ENCODE measurements at regions not wholly inside any gene's neighbourhood (a gene's known extent, or its start where the extent isn't known, plus 50 kb on each side); places are given as distances from the start of the nearest gene placed in this dataset.

GRCh38 chr18:37709740-37710139, 144.1 kb upstream of the CELF4 start:
- Histone ChIP-seq H3K9me3 (ENCODE audit: control insufficient read depth in 2 of 2, insufficient read depth in 1 of 2, low read depth in 1 of 2, low read length in 1 of 2) (peaks cover 0 to 3% of the 10 kb centered on the region in 2 donors), H3K36me3 (ENCODE audit: control insufficient read depth in 2 of 2, insufficient read depth in 2 of 2, low read length in 1 of 2) (no peaks in the 10 kb centered on the region), H3K27me3 (ENCODE audit: control insufficient read depth in 1 of 2, insufficient read depth in 2 of 2, low read length in 2 of 2) (no peaks in the 10 kb centered on the region), H3K4me1 (ENCODE audit: control insufficient read depth in 2 of 2, insufficient read depth in 2 of 2, low read length in 1 of 2) (no peaks in the 10 kb centered on the region), H3K27ac (ENCODE audit: low read depth in 2 of 2, low read length in 1 of 2) (no peak overlapping the region), H3K4me3 (ENCODE audit: low read depth in 1 of 2, low read length in 2 of 2) (no peak overlapping the region)
- 76 to 81% methylated on average over 2 of the region's 2 CpGs for WGBS, 2 donors

- no peak overlapping the region for H3K27ac ChIP-seq (ENCODE audit: low read depth in 2 of 2, low read length in 1 of 2)
- no peak overlapping the region for H3K4me3 ChIP-seq (ENCODE audit: low read depth in 1 of 2, low read length in 2 of 2)
- no peaks in the 10 kb centered on the region for H3K4me1 ChIP-seq (ENCODE audit: control insufficient read depth in 2 of 2, insufficient read depth in 2 of 2, low read length in 1 of 2)
- no peaks in the 10 kb centered on the region for H3K27me3 ChIP-seq (ENCODE audit: control insufficient read depth in 1 of 2, insufficient read depth in 2 of 2, low read length in 2 of 2)
- H3K9me3 ChIP-seq (ENCODE audit: control insufficient read depth in 2 of 2, insufficient read depth in 1 of 2, low read depth in 1 of 2, low read length in 1 of 2), result no peaks in the 10 kb centered on the region
- H3K36me3 ChIP-seq (ENCODE audit: control insufficient read depth in 2 of 2, insufficient read depth in 2 of 2, low read length in 1 of 2), result no peaks in the 10 kb centered on the region
- WGBS, 2 donors, result 83% methylated on average over 7 of the region's 7 CpGs
These were observed 139.4 kb upstream of the CELF4 start for GRCh38 chr18:37705016-37705415.

- no peaks in the 10 kb centered on the region for H3K9me3 ChIP-seq (ENCODE audit: control insufficient read depth in 2 of 2, insufficient read depth in 1 of 2, low read depth in 1 of 2, low read length in 1 of 2)
- H3K27me3 ChIP-seq (ENCODE audit: control insufficient read depth in 1 of 2, insufficient read depth in 2 of 2, low read length in 2 of 2), result no peaks in the 10 kb centered on the region
- no peak overlapping the region for H3K4me3 ChIP-seq (ENCODE audit: low read depth in 1 of 2, low read length in 2 of 2)
- WGBS, 2 donors, result 53 to 70% methylated on average over 2 of the region's 2 CpGs
- H3K36me3 ChIP-seq (ENCODE audit: control insufficient read depth in 2 of 2, insufficient read depth in 2 of 2, low read length in 1 of 2), result no peaks in the 10 kb centered on the region
- no peak overlapping the region for H3K27ac ChIP-seq (ENCODE audit: low read depth in 2 of 2, low read length in 1 of 2)
- H3K4me1 ChIP-seq (ENCODE audit: control insufficient read depth in 2 of 2, insufficient read depth in 2 of 2, low read length in 1 of 2), result no peaks in the 10 kb centered on the region
These were observed 137.2 kb upstream of the CELF4 start for GRCh38 chr18:37702841-37703240.

- H3K4me1 ChIP-seq (ENCODE audit: control insufficient read depth in 2 of 2, insufficient read depth in 2 of 2, low read length in 1 of 2), result no peaks in the 10 kb centered on the region
- WGBS, 2 donors, result 25 to 31% methylated on average over 3 of the region's 3 CpGs
- H3K4me3 ChIP-seq (ENCODE audit: low read depth in 1 of 2, low read length in 2 of 2), result no peak overlapping the region
- H3K9me3 ChIP-seq (ENCODE audit: control insufficient read depth in 2 of 2, insufficient read depth in 1 of 2, low read depth in 1 of 2, low read length in 1 of 2), result no peaks in the 10 kb centered on the region
- no peak overlapping the region for H3K27ac ChIP-seq (ENCODE audit: low read depth in 2 of 2, low read length in 1 of 2)
- H3K36me3 ChIP-seq (ENCODE audit: control insufficient read depth in 2 of 2, insufficient read depth in 2 of 2, low read length in 1 of 2), result no peaks in the 10 kb centered on the region
- H3K27me3 ChIP-seq (ENCODE audit: control insufficient read depth in 1 of 2, insufficient read depth in 2 of 2, low read length in 2 of 2), result no peaks in the 10 kb centered on the region
These were observed 136.4 kb upstream of the CELF4 start for GRCh38 chr18:37701967-37702366.

GRCh38 chr18:37698508-37699040, 133.0 kb upstream of the CELF4 start:
- H3K36me3 ChIP-seq (ENCODE audit: control insufficient read depth in 2 of 2, insufficient read depth in 2 of 2, low read length in 1 of 2), result no peaks in the 10 kb centered on the region
- no peak overlapping the region for H3K27ac ChIP-seq (ENCODE audit: low read depth in 2 of 2, low read length in 1 of 2)
- 30 to 53% methylated on average over 3 of the region's 3 CpGs for WGBS, 2 donors
- no peak overlapping the region for H3K4me3 ChIP-seq (ENCODE audit: low read depth in 1 of 2, low read length in 2 of 2)
- H3K9me3 ChIP-seq (ENCODE audit: control insufficient read depth in 2 of 2, insufficient read depth in 1 of 2, low read depth in 1 of 2, low read length in 1 of 2), result no peaks in the 10 kb centered on the region
- H3K4me1 ChIP-seq (ENCODE audit: control insufficient read depth in 2 of 2, insufficient read depth in 2 of 2, low read length in 1 of 2), result no peaks in the 10 kb centered on the region
- H3K27me3 ChIP-seq (ENCODE audit: control insufficient read depth in 1 of 2, insufficient read depth in 2 of 2, low read length in 2 of 2), result no peaks in the 10 kb centered on the region

- Histone ChIP-seq H3K9me3 (ENCODE audit: control insufficient read depth in 2 of 2, insufficient read depth in 1 of 2, low read depth in 1 of 2, low read length in 1 of 2) (no peaks in the 10 kb centered on the region), H3K27ac (ENCODE audit: low read depth in 2 of 2, low read length in 1 of 2) (no peak overlapping the region), H3K4me3 (ENCODE audit: low read depth in 1 of 2, low read length in 2 of 2) (no peak overlapping the region), H3K27me3 (ENCODE audit: control insufficient read depth in 1 of 2, insufficient read depth in 2 of 2, low read length in 2 of 2) (no peaks in the 10 kb centered on the region), H3K36me3 (ENCODE audit: control insufficient read depth in 2 of 2, insufficient read depth in 2 of 2, low read length in 1 of 2) (no peaks in the 10 kb centered on the region), H3K4me1 (ENCODE audit: control insufficient read depth in 2 of 2, insufficient read depth in 2 of 2, low read length in 1 of 2) (no peaks in the 10 kb centered on the region)
- WGBS, 2 donors, result 36 to 38% methylated on average over 4 of the region's 4 CpGs
These were observed 128.9 kb upstream of the CELF4 start for GRCh38 chr18:37694516-37694915.

GRCh38 chr18:37691162-37691561, 125.6 kb upstream of the CELF4 start:
- H3K4me1 ChIP-seq (ENCODE audit: control insufficient read depth in 2 of 2, insufficient read depth in 2 of 2, low read length in 1 of 2), result no peaks in the 10 kb centered on the region
- H3K27me3 ChIP-seq (ENCODE audit: control insufficient read depth in 1 of 2, insufficient read depth in 2 of 2, low read length in 2 of 2), result no peaks in the 10 kb centered on the region
- H3K9me3 ChIP-seq (ENCODE audit: control insufficient read depth in 2 of 2, insufficient read depth in 1 of 2, low read depth in 1 of 2, low read length in 1 of 2), result peaks cover 0 to 3% of the 10 kb centered on the region in 2 donors
- WGBS, 2 donors, result 86 to 87% methylated on average over 1 of the region's 1 CpG
- no peaks in the 10 kb centered on the region for H3K36me3 ChIP-seq (ENCODE audit: control insufficient read depth in 2 of 2, insufficient read depth in 2 of 2, low read length in 1 of 2)
- H3K27ac ChIP-seq (ENCODE audit: low read depth in 2 of 2, low read length in 1 of 2), result no peak overlapping the region
- no peak overlapping the region for H3K4me3 ChIP-seq (ENCODE audit: low read depth in 1 of 2, low read length in 2 of 2)

GRCh38 chr18:37689841-37690240, 124.2 kb upstream of the CELF4 start:
- 92 to 94% methylated on average over 1 of the region's 1 CpG for WGBS, 2 donors
- Histone ChIP-seq H3K9me3 (ENCODE audit: control insufficient read depth in 2 of 2, insufficient read depth in 1 of 2, low read depth in 1 of 2, low read length in 1 of 2) (peaks cover 0 to 3% of the 10 kb centered on the region in 2 donors), H3K4me3 (ENCODE audit: low read depth in 1 of 2, low read length in 2 of 2) (no peak overlapping the region), H3K4me1 (ENCODE audit: control insufficient read depth in 2 of 2, insufficient read depth in 2 of 2, low read length in 1 of 2) (no peaks in the 10 kb centered on the region), H3K36me3 (ENCODE audit: control insufficient read depth in 2 of 2, insufficient read depth in 2 of 2, low read length in 1 of 2) (no peaks in the 10 kb centered on the region), H3K27me3 (ENCODE audit: control insufficient read depth in 1 of 2, insufficient read depth in 2 of 2, low read length in 2 of 2) (no peaks in the 10 kb centered on the region), H3K27ac (ENCODE audit: low read depth in 2 of 2, low read length in 1 of 2) (no peak overlapping the region)

GRCh38 chr18:37684590-37684989, 119.0 kb upstream of the CELF4 start:
- Histone ChIP-seq H3K4me3 (ENCODE audit: low read depth in 1 of 2, low read length in 2 of 2) (no peak overlapping the region), H3K27me3 (ENCODE audit: control insufficient read depth in 1 of 2, insufficient read depth in 2 of 2, low read length in 2 of 2) (no peaks in the 10 kb centered on the region), H3K36me3 (ENCODE audit: control insufficient read depth in 2 of 2, insufficient read depth in 2 of 2, low read length in 1 of 2) (no peaks in the 10 kb centered on the region), H3K9me3 (ENCODE audit: control insufficient read depth in 2 of 2, insufficient read depth in 1 of 2, low read depth in 1 of 2, low read length in 1 of 2) (peaks cover 0 to 3% of the 10 kb centered on the region in 2 donors), H3K4me1 (ENCODE audit: control insufficient read depth in 2 of 2, insufficient read depth in 2 of 2, low read length in 1 of 2) (no peaks in the 10 kb centered on the region), H3K27ac (ENCODE audit: low read depth in 2 of 2, low read length in 1 of 2) (no peak overlapping the region)
- WGBS, 2 donors, result 77 to 85% methylated on average over 3 of the region's 3 CpGs

- 80 to 84% methylated on average over 5 of the region's 5 CpGs for WGBS, 2 donors
- Histone ChIP-seq H3K27me3 (ENCODE audit: control insufficient read depth in 1 of 2, insufficient read depth in 2 of 2, low read length in 2 of 2) (no peaks in the 10 kb centered on the region), H3K27ac (ENCODE audit: low read depth in 2 of 2, low read length in 1 of 2) (no peak overlapping the region), H3K9me3 (ENCODE audit: control insufficient read depth in 2 of 2, insufficient read depth in 1 of 2, low read depth in 1 of 2, low read length in 1 of 2) (peaks cover 0 to 3% of the 10 kb centered on the region in 2 donors), H3K36me3 (ENCODE audit: control insufficient read depth in 2 of 2, insufficient read depth in 2 of 2, low read length in 1 of 2) (no peaks in the 10 kb centered on the region), H3K4me3 (ENCODE audit: low read depth in 1 of 2, low read length in 2 of 2) (no peak overlapping the region), H3K4me1 (ENCODE audit: control insufficient read depth in 2 of 2, insufficient read depth in 2 of 2, low read length in 1 of 2) (no peaks in the 10 kb centered on the region)
These were observed 118.6 kb upstream of the CELF4 start for GRCh38 chr18:37684183-37684582.

Measured in esophagus (tissue), 2 donors.